Astrocyte (in vitro differentiated cells and primary cell): ENCODE measurements at regions not wholly inside any gene's neighbourhood (a gene's known extent, or its start where the extent isn't known, plus 50 kb on each side); places are given as distances from the start of the nearest gene placed in this dataset.

ENCODE experiments used
- DNase-seq: peaks from one replicate; pipeline ENCODE4 v3.0.0-alpha.2; 2010; ENCODE audit warnings: low read depth
- FAIRE-seq: peaks from 2 replicates; lab custom pipeline; 2011; peaks lifted over from hg19 to GRCh38; lab: Jason Lieb, UNC
- H2AFZ ChIP-seq: 2 replicates; pipeline ENCODE4 v1.6.0; 2012; ENCODE audit warnings: low read depth, low read length, inconsistent platforms
- H3K27ac ChIP-seq: 2 replicates; pipeline ENCODE4 v1.5.1; 2011; ENCODE audit warnings: low read depth, low read length, inconsistent platforms
- H3K27me3 ChIP-seq: 2 replicates; pipeline ENCODE4 v1.6.0; 2011; ENCODE audit warnings: low read length, inconsistent platforms; ENCODE audit not compliant: insufficient read depth
- H3K36me3 ChIP-seq: 2 replicates; pipeline ENCODE4 v1.5.1; 2011; ENCODE audit warnings: low read length, inconsistent platforms; ENCODE audit not compliant: insufficient read depth
- H3K4me1 ChIP-seq: 2 replicates; pipeline ENCODE4 v1.5.1; 2011; ENCODE audit warnings: low read length, inconsistent platforms; ENCODE audit not compliant: insufficient read depth
- H3K4me2 ChIP-seq: 2 replicates; pipeline ENCODE4 v1.6.0; 2012; ENCODE audit warnings: low read length, inconsistent platforms
- H3K4me3 ChIP-seq: 2 replicates; pipeline ENCODE4 v1.5.1; 2011; ENCODE audit warnings: low read depth, mild to moderate bottlenecking, low read length, inconsistent platforms; ENCODE audit not compliant: insufficient read depth
- H3K79me2 ChIP-seq: 2 replicates; pipeline ENCODE4 v1.6.0; 2012; ENCODE audit warnings: mild to moderate bottlenecking, low read length, inconsistent platforms; ENCODE audit not compliant: insufficient read depth
- H3K9ac ChIP-seq: 2 replicates; pipeline ENCODE4 v1.6.0; 2012; ENCODE audit warnings: mild to moderate bottlenecking, low read length, inconsistent platforms
- H3K9me3 ChIP-seq: 2 replicates; pipeline ENCODE4 v1.5.1; 2012; ENCODE audit warnings: low read depth, mild to moderate bottlenecking, low read length, inconsistent platforms; ENCODE audit not compliant: insufficient read depth
- H4K20me1 ChIP-seq: 2 replicates; pipeline ENCODE4 v1.6.0; 2012; ENCODE audit warnings: low read length, inconsistent platforms; ENCODE audit not compliant: insufficient read depth
- H3K27ac Mint-ChIP-seq: one replicate; pipeline ENCODE4 v1.8.0; 2021; ENCODE audit warnings: mild to moderate bottlenecking, mixed read lengths; ENCODE audit not compliant: unreplicated experiment
- H3K27me3 Mint-ChIP-seq: one replicate; pipeline ENCODE4 v1.8.0; 2021; ENCODE audit warnings: low read depth, mixed read lengths; ENCODE audit not compliant: unreplicated experiment
- H3K36me3 Mint-ChIP-seq: one replicate; pipeline ENCODE4 v1.8.0; 2021; ENCODE audit warnings: low read depth, mixed read lengths; ENCODE audit not compliant: unreplicated experiment
- H3K4me1 Mint-ChIP-seq: one replicate; pipeline ENCODE4 v1.8.0; 2021; ENCODE audit warnings: low read depth, mixed read lengths; ENCODE audit not compliant: unreplicated experiment
- H3K4me3 Mint-ChIP-seq: one replicate; pipeline ENCODE4 v1.8.0; 2021; ENCODE audit warnings: mild to moderate bottlenecking, moderate library complexity, mixed read lengths; ENCODE audit not compliant: unreplicated experiment
- H3K9me3 Mint-ChIP-seq: one replicate; pipeline ENCODE4 v1.8.0; 2021; ENCODE audit warnings: mild to moderate bottlenecking, mixed read lengths; ENCODE audit not compliant: unreplicated experiment
- CTCF ChIP-seq: IDR thresholded peaks from 2 replicates; pipeline ENCODE4 v1.5.1; 2011; ENCODE audit warnings: low read depth, mild to moderate bottlenecking, inconsistent platforms, low read length, moderate library complexity; ENCODE audit not compliant: insufficient read depth
- EZH2 ChIP-seq: IDR thresholded peaks from 2 replicates; pipeline ENCODE4 v1.6.1; 2012; ENCODE audit warnings: mild to moderate bottlenecking, low read length, inconsistent platforms; ENCODE audit not compliant: insufficient read depth

GRCh38 chr1:119286587-119287181 lies 81.9 kb upstream of the HAO2 start:
- Histone ChIP-seq H3K27ac (no peak overlapping the region), H3K9me3 (no peaks in the 10 kb centered on the region), H3K36me3 (no peaks in the 10 kb centered on the region), H3K9ac (no peak overlapping the region), H3K4me2 (no peak overlapping the region), H2AFZ (no peak overlapping the region), H3K4me3 (no peak overlapping the region), H3K79me2 (no peaks in the 10 kb centered on the region), H3K27me3 (no peaks in the 10 kb centered on the region), H3K4me1 (peaks cover 11% of the 10 kb centered on the region), H4K20me1 (no peaks in the 10 kb centered on the region)
- Mint-ChIP-seq H3K4me3 (no peak overlapping the region), H3K27me3 (peaks cover 2% of the 10 kb centered on the region), H3K4me1 (peaks cover 14% of the 10 kb centered on the region), H3K36me3 (no peaks in the 10 kb centered on the region), H3K27ac (no peak overlapping the region), H3K9me3 (no peaks in the 10 kb centered on the region)
- TF ChIP-seq CTCF (peak; percentile 58), EZH2 (no peak)
- FAIRE-seq (no peak), DNase-seq (peak; percentile 14)

GRCh38 chr1:119288751-119289150 lies 79.8 kb upstream of the HAO2 start:
- no peak overlapping the region for H3K9ac ChIP-seq
- no peaks in the 10 kb centered on the region for H3K36me3 Mint-ChIP-seq

More at GRCh38 chr1:119288751-119289150, 79.8 kb upstream of the HAO2 start:
- H3K27me3 Mint-ChIP-seq = peaks cover 2% of the 10 kb centered on the region
- peaks cover 16% of the 10 kb centered on the region for H3K4me1 Mint-ChIP-seq
- peaks cover 11% of the 10 kb centered on the region for H3K4me1 ChIP-seq
- H3K9me3 ChIP-seq = no peaks in the 10 kb centered on the region
- no peaks in the 10 kb centered on the region for H3K9me3 Mint-ChIP-seq
- H3K27ac Mint-ChIP-seq = no peak overlapping the region
- H3K79me2 ChIP-seq = no peaks in the 10 kb centered on the region
- H3K27ac ChIP-seq = no peak overlapping the region
- H3K4me2 ChIP-seq = no peak overlapping the region
- FAIRE-seq (no peak), DNase-seq (peak; percentile 56)
- H3K27me3 ChIP-seq = peaks cover 11% of the 10 kb centered on the region
- TF ChIP-seq CTCF (no peak), EZH2 (no peak)
- H3K4me3 Mint-ChIP-seq = no peak overlapping the region
- no peaks in the 10 kb centered on the region for H4K20me1 ChIP-seq
- H2AFZ ChIP-seq = no peak overlapping the region
- H3K36me3 ChIP-seq = no peaks in the 10 kb centered on the region
- no peak overlapping the region for H3K4me3 ChIP-seq
